HG03442 (cell line): ENCODE measurements at regions not wholly inside any gene's neighbourhood (a gene's known extent, or its start where the extent isn't known, plus 50 kb on each side); places are given as distances from the start of the nearest gene placed in this dataset.

Source experiments
- ATAC-seq: cut with Tn5 transposase; IDR thresholded peaks from one replicate; pipeline ENCODE4 v1.9.1; 2021; ENCODE audit warnings: mild to moderate bottlenecking, moderate library complexity; ENCODE audit not compliant: unreplicated experiment

GRCh38 chr6:147805155-147805554 is 296.7 kb downstream of the SAMD5 start:
- no peak for ATAC-seq

DNA sequence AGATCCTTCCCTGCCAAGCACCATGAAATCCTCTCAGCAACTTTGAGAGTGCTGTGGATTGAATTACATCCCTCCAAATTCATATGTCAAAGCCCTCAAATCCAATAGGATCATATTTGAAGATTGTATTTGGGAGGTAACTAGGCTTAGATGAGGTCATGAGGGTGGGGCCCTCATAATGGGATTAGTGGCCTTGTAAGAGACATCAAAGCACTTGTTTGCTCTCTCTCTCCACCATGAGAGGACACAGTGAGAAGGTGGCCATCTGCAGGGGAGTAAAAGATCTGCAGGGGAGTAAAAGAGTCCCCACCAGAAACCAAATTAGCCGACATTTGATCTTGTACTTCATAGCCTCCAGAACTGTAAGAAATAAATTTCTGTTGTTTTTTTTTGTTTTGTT is 298.2 kb downstream of the SAMD5 start:
- ATAC-seq: no peak

DNA sequence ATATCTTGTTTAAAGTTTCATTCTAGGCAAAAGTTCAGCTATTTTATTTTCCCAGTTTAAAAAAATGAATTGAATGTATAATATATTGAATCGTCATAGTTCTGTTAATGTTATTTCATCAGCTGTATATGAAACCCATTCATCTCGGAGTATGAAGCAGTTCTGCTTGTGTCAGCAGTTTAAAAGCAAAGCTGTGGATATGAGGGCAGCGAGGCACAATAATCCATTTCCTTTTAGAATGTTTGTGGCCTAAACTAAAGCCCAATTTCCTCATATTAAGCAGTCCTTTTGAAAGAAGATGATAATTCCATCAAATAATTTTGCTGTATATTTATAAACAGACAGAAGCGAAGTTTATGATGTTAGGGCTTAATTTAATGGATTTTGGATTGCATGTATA is 300.1 kb downstream of the SAMD5 start:
- ATAC-seq: no peak

GRCh38 chr6:147811913-147812629 is 303.6 kb downstream of the SAMD5 start:
- ATAC-seq: no peak

GRCh38 chr6:147817042-147817689 is 308.7 kb downstream of the SAMD5 start:
- no peak for ATAC-seq

DNA sequence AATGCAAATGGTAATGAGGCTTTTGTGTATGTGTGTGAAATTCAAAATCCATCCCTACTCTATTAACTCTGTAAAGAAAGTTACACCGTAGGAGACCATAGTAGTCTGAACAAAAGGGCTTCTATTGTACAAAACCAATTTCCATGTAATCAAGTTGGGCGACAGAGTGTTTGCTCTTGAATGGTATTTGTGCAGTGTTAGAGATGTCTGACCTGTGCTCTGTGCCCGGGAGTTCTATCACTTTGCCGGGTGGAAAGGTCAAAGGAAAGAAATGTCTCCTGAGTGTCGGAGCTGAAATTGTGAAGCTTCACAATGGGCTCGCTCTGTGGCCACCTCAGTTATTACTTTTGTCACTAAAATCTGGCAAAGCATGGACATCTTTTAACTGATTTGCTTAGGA is 312.0 kb downstream of the SAMD5 start:
- ATAC-seq: no peak

DNA sequence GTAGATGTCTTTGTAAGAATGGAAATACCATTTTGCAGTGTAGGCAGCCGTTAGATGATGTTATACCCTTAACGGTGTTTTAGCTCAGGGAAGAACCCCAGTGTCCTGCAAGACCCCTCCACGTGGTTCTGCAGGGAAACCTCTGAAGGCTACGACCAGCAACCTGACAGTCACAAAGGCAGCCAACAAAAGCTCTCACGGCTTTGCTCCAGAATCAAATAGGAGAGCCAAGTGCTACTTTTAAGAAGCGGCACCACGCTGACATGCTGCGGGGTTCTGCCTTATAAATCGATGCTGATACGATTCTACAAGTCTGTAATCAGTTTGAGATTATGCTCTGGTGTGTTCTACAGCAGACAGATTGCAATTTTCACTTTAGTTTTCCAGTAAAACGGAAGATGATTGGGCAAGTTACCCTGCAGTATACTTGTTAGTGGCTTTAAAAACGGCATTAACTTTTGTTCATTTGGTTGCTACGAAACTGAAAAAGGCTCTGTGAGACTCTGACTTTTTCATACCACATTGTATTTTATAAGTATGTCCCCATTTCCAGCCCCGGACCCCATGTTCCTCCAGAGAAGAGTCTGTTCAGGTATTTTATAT is 312.9 kb downstream of the SAMD5 start:
- no peak for ATAC-seq

GRCh38 chr6:147823936-147824335 is 315.4 kb downstream of the SAMD5 start:
- ATAC-seq: no peak

DNA sequence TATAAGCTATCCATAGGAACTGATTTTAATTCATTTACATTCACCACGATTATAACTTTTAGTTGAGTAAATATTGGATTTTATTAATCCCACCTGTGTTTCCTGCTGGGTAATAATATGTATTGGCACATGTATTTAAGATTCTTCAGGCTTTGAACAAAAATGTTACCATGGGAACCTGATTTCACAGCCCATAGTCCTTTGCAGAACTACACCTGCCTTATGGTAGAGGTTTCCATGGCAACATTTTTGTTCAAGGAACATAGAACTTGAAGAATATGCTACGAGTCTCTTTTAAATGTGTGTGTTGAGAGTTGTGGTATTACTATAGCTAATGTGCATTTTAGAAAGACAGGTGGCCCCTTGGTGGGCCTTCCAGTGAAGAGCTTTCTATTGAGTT is 317.4 kb downstream of the SAMD5 start:
- ATAC-seq: no peak

- no peak for ATAC-seq
These were observed 318.2 kb downstream of the SAMD5 start for GRCh38 chr6:147826698-147827097.

- ATAC-seq: no peak
These were observed 320.9 kb downstream of the SAMD5 start for GRCh38 chr6:147829418-147829817.

DNA sequence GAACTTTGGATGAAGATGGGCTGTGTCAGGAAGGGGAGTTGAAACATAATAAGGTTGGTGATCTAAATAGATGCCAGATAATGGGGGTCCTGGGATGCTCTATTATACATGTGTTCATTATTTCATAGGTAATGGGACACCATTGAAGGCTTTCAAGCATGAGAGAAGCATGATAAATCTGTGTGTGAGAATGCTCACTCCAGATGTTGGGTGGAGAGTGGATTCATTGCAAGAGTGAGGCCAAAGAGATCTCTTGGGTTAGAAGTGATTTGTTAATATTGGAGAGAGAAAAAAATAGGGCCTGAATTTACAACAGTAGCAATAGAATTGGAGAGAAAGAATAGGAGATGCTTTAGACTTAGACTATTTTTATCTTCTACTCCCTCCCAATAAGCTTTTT is 321.3 kb downstream of the SAMD5 start:
- no peak for ATAC-seq

DNA sequence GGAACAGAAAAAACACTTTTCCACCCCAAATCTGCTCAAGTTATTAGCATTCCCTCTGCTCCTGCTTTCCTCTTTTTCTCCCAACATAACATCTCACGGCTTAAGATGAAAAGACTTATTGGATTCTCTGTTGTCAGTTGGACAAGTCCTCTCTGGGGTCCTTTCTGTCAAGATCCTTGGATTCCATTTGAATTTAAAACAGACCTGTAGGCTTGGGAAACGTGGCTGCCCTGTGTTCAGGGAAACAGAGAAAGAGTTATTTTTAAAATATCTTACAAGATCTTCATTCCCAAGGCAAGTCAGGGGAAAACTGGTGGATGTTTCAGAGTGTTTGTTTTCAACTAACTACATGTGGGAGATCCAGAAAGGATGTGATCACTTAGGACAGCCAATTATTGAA is 322.9 kb downstream of the SAMD5 start:
- ATAC-seq: no peak

DNA sequence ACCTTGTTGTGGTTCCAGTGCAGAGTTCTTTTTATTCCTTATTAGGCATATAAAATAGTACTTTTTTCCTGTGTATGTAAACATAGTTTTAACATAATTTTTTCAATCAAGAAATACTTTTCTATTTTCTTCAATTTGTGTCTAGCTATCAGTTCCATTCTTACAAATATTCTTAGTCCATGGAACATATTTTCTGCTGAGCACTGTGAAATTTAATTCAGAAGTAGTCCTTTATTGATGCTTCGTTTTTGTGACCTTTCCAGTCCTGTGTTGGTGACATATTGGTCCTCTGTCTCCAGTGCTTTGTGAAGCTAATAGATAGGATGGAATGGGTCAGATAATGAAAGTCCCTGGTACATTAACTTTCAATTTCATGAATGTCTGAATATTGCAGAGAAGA is 325.1 kb downstream of the SAMD5 start:
- no peak for ATAC-seq

GRCh38 chr6:147834084-147834776 is 325.7 kb downstream of the SAMD5 start:
- no peak for ATAC-seq

GRCh38 chr6:147837540-147837939 is 329.1 kb downstream of the SAMD5 start:
- no peak for ATAC-seq

GRCh38 chr6:147839708-147840610 is 331.5 kb downstream of the SAMD5 start:
- no peak for ATAC-seq

GRCh38 chr6:147841547-147842148 is 333.2 kb downstream of the SAMD5 start:
- no peak for ATAC-seq

DNA sequence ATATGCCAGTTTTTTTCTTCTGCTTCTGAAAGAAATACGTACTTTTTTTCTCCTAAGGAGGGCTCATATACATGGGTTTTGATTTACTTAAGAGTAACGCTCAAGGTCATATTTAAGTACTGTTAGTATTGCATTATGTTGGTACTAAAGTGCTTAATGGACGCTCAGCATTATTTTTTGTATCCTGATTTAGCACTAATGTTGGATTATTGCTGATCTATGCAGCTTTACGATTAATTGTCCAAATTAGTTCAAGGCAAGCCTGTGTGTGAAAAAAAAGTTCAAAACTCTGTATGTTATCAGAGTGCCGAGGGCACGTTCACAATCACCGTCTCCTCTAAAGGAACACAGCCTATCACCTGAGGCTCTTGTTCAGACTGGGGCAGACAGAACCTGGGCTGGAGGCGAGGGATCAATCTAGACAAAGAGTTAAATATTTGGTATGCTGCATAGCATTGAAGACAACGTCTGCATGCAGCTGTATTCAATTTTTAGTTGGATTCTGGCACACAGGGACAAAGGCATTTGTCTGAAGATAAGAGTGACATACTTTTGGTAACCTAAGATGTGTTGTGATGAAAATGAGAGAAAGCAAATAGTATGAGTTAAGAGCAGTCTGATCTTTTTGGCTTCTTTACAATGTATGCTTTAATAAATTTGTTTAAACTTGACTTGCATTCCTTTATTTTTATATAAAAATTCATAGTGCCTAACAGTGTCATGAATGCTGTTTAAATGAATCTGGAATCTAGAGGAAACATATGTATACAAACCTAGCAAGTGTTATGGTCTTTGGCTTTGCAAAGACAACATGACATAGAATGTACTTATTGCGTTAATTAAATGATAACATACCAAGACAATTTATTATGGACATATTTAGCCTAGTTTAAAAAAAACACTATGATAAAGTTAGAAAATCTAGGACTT is 341.2 kb downstream of the SAMD5 start:
- ATAC-seq: no peak
